HK-2 (cell line): ENCODE measurements at regions not wholly inside any gene's neighbourhood (a gene's known extent, or its start where the extent isn't known, plus 50 kb on each side); places are given as distances from the start of the nearest gene placed in this dataset.
"Not testable (repeated sequence)": the region's sequence is repeated elsewhere in the genome, so short reads cannot be mapped to it uniquely, and the experiment has no call there.

Source experiments
- DNase-seq: peaks from one replicate; pipeline ENCODE4 v3.0.0-alpha.2; 2018; ENCODE audit not compliant: unreplicated experiment

DNA sequence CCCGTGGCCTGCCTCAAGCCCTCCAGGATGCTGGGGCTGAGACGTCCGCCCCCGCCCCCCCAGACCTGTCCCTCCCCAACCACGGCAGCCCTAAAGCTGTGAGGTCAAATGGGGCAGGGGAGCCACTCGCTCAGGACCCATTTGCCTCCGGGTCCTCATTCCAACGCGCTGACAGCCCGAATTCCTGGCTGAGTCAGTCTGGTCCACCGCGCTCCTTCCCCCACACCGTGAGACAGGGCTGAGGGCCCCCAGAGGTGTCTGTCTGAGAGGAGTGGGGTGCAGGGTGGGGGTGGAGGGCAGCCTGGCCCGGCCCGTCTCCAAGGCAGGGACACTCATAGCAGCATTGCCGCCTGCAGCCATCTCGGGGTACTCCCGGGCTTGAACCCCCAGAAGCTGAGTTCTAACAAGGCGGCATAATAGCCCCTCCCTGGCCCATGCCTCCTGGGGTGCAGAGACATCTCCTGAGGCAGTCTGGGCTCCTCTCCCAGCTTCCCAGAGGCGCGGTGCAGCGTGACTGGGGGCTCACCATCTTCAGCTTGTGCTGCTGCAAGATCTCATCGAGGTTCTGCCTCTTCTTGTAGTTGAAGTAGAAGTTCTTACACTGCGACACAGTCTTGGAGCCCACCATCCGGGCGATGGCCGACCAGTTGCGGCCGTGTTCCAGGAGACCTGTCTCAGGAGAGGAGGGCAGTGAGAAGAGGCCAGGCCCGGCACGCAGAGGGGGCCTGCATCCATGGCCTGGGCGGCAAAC is 90.5 kb downstream of the RFLNA start:
- peak; percentile 86 for DNase-seq

DNA sequence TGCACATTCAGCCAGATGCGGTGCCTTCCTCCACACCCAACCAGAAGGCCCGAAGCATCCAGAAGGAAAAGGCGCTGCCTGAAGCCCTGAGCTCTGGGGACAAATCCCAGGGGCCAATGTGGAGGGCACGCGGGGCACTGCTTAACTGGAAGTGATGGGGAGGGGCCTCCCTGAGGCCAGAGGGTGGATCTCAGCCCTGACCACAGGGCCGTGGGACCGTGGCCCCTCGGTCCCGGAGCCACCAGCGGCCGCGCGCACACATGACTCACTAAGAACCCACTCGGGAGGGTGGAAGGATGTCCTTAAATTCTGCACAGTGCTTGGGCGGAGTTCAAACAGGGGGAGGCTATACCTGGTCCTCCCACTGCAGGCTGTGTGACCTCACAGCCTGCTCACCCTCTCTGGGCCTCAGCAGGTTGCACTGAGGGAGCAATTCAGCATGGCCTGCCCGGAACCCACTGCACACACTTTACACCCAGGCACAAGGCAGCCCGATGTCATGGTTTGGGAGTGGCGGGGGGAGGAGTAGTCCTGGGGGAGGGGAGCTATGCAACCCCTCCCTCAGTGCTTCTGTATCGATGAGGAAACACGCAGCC is 89.5 kb downstream of the RFLNA start:
- DNase-seq, result no peak

DNA sequence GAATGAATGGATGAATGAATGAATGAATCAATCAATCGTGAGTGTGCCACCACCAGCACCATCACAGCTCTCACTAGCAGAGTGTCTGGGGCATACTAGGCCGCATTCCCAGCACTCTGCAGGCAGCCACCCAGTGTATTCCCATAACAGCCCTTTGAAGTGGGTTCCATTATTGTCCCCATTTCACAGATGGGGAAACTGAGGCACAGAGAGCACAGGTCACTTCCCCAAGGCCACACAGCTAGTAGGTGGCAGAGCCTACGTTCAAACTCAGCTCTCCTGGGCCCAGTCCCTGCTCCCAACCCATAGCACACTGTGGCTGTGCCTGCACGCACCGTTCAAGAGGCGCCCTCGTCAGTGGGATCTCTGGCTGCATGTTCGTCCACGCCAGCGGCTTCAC is 88.1 kb downstream of the RFLNA start:
- no peak for DNase-seq

DNA sequence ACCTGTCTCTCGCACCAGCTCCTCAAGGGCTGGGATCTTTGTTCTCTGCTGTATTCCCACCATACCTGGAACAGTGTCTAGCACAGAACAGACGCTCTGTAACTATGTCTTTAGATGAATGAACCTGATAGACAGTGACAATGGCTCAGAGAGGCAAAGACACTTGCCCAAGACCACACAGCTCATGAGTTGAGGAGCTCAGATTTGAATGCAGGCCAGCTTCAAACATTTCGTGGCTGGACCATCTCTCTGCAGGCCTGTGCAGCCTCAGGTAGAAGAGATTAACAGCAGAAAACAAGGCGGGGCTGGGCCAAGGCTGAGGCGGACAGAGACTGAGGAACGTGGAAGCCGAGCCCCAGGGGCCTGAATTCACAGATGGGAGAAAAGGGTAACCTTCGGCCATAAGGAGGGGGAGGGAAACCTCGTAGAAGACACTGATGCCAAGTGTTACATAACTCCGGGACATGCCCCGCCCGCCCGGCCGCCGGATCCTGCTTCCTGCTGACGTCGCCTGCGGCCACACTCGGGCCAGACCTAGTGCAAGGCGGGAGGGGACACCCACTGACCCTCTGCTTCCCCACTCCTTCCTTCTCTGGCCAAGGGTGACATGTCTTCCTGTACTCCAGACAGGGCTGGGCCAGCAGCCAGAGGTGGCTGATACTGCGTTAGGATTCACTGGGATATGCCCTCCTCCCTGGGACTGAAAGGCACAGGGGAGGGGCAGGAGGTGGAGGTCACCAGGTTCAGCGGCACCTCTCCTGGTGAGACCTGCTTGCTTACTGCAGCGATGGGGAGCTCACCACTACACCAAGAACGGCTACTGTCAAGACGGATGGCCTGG is 86.8 kb downstream of the RFLNA start:
- no peak for DNase-seq

DNA sequence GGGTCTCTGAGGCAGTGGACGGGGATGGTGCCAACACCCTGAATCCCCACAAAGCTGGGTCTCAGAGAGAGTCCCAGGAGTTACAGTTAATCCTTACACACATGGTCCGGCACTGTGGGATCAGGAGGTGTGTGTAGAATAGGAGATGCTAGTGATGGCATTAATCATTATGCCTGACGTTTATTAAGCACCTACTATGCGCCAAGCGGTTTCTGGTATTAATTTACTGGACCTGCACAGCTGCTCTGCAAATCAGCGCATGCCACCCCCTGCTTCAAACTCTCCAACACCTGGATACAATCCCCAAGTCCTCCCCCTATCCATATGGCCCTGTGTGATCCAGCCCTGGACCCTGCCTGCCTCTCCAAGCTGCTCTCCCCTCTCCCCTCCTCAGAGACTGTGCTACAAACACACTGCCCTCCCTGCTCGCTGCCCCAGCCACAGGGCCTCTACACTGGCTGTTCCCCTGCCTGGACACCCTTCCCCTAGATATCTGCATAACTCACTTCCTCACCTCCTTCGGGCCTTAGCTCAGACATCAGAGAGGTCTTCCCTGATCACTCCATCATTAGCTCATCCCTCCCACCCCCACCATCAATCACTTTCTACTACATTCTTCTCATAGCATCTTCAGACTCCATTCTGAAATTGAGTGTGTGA is 86.0 kb downstream of the RFLNA start:
- no peak for DNase-seq

DNA sequence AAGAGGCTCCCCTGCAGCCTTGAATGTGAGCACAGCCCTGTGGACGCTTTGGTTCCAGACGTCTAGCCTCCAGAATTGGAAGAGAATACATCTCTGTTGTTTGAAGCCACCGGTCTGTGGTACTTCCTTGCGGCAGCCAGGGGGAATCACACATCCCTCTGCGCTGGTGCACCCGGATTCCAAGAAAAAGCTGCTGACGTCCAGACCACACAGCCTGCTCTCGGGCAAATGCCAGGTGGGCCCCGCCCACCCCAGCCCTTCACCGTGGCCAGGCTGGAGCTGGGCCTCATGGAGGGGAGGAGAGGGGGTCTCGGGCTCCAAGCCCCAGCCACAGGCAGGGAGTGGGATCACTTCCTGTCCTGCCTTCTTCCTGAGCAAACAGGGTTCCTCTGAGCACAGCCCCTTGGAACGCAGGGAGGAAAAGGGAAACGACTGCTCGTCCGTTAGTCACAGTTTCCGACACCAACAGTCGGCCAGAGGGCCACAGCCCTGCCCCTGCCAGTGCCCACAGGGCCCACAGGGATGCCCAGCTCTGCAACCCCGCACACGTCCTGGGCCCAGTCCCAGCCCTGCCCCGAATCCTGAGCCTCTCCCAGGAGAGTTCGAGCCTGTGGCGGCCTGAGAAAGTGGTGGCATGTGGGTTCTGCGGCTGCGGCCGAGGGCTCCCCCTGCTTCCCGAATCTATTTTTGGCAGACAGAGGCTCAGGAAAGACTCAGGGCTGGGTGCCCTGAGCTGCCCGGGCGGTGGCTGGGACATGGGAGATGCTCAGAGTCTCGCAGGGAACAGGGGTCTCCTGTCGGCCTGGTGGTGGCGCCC is 85.3 kb downstream of the RFLNA start:
- DNase-seq, result no peak

DNA sequence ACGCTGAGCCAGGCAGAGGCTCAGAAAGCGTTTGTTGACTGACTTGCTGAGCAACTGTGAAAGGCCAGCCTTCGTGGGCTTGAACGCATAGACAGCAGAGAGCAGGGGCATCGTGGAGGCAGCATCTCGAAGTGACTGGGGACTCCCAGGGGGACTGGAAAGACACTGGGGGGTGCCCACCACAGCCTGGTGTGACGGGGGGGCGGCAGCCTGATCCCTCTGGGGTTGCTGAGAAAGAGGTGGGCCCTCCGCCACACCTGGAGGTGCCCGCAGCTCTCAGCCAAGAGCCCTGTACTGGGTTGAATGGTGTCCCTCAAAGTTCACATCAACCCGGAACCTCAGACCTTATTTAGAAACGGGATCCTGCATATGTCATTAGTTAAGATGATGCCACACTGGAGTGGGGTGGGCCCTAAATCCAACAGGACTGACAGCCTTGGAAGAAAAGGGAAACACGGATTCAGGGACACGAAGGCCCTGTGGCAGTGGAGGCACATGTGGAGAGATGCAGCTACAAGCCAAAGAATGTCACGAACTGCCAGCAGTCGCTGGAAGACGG is 84.6 kb downstream of the RFLNA start:
- no peak for DNase-seq

DNA sequence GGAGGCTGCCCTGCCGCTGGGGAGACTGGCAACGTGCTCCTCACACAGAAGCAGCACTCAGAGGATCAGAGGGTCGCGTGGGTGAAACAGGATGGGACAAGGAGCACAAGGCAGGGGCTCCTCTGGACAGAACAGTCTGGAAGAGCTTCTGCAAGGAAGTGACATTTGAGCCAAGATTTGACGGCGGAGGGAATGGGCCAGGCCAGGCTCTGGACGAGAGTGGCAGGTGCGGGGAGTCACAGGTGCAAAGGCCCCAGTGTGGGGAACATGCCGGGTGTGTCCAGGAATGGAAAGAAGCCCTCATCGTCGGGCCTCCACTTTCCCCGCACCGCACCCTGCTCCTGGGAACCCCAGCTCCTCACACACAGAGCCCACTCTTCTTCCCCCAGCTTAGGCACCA is 84.0 kb downstream of the RFLNA start:
- DNase-seq, result no peak

DNA sequence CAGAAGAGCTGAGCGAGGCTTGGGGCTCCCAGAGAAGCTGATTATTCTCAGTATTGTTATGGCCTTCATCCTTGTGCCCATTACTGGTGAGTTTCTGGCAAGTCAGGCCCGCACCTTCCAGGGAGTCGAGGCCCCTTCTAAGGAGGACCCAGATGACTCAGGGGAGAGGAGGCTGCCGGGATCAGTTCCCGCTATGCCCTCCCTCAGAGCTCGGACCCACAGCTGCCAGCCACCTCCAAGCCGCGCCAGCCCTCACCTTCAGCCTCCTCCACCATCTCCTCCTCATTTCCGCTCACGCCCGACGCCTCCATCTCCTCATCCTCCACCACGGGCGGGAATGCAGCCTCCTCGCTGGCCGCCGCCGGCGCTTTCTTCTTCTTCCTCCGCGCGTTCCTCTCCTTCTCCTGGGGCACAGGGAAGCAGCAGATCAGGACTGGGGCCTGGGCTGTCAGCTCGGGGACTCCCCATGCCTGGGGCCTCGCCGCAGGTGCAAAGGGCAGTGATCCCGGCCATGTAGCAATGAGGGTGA is 83.2 kb downstream of the RFLNA start:
- DNase-seq, result no peak

DNA sequence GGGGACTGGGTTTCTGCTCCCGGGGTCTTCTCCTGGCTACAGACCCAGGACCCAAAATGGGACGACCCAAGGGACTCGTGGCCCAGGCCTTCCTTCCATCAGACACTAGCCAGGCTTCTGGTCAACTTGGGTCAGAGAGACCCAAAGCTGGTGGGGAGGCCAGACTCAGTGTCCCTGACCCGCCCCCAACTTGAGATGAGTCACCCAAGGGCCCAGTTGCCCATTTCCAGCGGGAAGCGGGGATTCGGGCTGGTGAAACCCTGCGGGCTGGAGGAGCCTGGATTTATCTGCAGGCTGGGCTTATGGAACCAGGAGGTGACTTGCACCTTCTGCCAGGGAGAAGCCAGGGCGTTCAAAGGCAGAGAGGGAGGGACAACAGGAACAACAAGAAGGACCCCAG is 81.5 kb downstream of the RFLNA start:
- DNase-seq, result no peak

DNA sequence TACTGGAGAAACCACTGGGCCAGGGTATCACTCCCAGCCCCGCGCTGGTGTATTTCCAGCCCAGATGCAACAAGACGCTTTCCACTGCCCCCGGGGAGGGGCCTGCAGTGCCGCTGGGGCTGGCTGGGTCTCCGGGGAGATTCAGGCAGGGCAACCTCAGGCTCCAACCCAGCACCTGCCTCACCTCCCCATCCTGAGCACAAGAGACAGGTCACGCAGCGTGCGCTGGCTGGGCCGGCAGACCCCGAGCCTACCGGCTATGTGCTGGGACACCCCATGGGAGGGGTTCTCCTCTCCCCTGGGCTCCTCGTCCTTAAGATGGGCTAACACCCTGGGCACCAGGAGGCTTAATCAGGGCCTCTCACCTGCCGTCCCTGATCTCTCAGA is 80.9 kb downstream of the RFLNA start:
- DNase-seq, result no peak

DNA sequence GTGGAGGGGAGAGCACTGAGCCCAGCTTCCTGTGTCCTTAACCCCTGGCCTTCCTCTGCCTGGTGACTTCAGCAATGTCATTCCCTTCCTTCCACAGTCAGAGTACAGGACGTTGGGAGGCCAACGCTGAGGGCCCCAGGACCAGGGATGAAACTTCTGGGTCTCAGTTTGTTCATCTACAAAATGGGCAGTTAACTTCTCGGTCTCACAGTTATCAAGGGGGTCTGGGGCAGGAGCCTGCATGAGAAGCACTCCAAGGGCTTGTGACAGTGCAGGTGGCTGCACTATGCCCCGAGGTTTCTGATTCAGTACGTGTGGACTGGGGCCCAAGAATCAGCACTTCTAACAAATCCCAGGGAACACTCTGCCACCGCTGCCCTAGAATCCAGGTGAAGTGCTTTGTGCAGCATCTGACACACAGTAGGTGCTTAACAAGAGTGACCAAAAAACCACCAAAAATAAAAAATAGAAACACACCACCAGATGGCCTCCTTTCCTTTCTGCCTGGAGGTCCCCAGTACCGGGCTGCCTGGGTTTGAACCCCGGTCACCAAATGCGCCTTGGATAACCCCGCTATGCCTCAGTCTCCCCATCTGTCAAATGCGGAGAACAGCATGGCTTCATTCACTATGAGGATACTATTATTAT is 80.4 kb downstream of the RFLNA start:
- DNase-seq, result no peak

DNA sequence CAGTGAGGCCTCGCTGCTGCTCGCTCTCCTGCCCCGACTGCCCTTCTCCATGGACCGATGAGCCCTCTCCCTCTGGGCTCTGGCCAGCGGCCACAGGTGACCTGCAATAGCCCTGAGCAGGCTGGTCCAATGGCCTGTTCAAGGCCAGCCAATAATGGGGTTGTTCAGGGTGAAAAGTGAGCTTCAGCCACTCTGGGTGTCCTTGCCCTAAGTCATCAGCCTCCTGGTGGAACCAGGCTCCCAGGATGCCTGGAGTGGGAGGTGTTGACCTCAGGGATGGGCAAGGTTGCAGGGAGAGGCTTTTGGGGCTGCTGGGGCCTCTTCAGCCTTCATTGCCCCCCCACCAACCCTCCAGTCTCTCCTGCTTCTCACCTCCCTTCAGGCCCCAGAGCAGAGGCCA is 79.7 kb downstream of the RFLNA start:
- no peak for DNase-seq

DNA sequence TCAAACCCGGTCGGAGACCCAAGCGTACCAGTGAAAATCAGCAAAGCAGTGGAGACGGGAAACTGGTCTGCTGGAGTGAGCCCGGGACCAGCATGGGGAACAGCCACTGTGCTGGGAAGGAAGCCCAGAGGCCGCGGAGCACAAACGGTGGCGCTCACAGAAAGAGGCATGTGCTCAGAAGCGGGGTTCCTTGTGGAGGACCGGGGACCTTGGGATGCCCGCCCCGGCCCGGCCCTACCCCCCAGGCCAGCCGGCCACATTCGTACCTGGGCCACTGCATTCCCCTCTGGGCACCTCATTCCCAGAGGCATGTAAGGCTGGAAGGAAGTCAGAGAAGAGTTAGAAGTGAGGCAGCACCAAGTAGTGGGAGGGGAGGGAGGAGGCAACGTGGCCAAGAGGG is 79.3 kb downstream of the RFLNA start:
- no peak for DNase-seq

DNA sequence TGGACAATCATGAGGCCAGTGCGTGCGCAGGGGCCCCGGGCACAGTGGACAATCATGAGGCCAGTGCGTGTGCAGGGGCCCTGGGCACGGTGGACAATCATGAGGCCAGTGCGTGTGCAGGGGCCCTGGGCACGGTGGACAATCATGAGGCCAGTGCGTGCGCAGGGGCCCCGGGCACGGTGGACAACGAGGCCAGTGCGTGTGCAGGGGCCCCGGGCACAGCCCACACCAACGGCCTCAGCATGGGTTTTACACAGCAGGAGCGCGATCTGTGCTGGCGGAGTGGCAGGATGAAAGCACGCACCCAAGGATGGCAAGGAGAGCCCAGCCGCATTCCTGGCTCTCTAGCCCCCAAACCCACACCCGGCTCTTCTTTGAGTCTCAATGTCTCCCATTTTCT is 78.8 kb downstream of the RFLNA start:
- DNase-seq, result not testable (repeated sequence)

DNA sequence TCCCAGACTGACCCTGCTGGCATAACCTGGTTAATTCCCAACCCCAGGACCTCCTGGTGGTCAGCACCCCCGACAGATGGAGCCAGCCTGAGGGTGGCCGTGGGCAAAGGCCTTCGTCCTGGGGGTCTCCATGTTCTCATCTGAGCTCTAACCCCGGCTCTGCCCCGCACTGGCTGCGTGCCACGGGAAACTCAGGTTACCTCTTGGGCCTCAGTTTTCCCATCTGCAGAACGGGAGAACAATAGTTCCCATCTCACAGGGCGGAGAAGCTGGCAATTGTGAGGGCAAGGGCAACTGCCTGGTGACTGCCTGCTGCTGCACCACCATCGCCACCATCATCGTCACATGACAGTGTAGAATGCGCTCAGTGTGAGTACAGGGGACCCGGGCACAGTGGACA is 77.9 kb downstream of the RFLNA start:
- no peak for DNase-seq

DNA sequence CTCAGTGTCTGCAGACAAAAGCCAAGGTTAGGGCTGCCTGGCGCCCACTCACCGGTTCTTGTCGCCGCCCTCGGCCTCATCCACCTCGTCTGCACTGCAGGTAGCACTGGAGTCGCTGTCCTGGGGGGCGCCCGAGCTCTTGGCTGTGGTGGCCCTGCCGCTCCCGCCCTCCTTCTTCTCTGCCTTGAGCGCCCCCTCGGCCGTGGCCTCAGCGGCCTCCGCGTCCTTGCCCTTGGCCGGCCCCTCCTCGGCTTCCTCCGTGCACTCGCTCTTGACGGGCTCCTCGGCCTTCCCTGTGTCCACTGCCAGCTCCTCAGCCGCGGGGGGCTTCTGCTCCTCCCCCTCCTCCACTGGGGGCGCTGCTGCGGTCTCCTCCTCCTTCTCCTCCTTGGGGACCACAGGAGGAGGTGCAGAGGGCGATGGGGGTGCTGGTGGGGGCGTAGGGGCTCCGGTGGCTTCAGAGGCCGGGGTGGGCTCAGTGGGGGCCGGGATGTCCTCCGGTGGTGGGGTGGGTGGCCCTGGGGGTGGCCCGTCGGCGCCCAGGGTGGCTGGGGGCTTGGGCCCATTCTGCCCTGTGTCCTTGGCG is 77.2 kb downstream of the RFLNA start:
- no peak for DNase-seq

DNA sequence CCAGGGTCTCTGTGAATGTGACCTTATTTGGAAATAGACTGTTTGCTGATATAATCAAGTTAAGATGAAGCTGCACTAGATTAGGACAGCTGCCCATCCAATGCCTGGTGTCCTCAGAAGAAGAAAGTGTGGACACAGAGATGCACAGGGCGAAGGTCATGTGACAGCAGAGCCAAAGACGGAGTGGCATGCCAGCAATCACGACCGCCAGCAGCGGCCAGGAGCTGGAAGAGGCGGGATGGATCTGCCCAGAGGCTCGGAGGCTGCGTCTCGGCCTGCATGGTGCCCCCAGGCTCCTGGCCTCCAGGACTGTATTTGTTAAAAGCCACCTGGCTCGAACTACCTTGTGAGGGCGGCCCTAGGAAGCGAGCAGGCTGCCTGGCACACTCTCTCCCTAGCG is 76.5 kb downstream of the RFLNA start:
- DNase-seq, result no peak

DNA sequence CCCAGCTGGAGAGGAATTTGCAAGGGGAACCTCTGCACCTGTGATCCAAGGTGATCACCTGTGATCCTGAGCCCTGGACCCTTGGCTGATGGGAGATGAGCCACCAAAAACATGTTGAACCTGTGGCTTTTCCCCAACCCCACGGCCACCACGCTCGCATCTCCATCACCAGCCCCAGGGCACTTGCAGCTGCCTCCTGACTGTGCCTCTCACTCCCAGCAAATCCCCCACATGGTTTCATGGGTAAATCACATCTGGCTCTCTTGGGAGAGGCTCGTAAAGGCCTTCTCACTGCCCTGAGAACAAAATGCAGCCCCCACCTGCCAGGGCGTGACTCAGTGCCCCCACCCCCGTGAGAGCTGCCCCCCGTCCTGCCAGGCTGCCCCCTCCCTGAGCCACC is 76.0 kb downstream of the RFLNA start:
- DNase-seq, result no peak

DNA sequence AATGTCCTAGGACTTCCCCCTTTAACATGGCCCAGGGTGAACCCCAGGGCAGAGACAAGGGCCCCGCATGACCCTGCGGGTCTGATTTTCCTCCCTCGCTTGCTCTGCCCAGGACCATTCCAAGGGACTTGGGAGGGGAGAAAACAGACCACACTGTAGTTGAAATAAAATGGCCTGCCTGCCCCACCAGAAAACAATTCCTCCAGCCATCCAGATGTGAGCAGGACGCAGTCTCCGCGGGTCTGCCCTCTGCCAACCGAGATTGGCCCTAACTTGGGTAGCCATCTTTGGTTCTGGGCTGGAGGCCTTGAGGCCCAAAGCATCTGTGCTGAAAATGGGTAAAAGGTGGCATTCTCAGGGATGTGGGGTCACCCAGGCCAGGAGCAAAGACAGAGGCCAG is 75.5 kb downstream of the RFLNA start:
- no peak for DNase-seq
